Parathyroid adenoma (tissue), 2 donors: ENCODE measurements at regions not wholly inside any gene's neighbourhood (a gene's known extent, or its start where the extent isn't known, plus 50 kb on each side); places are given as distances from the start of the nearest gene placed in this dataset.
A peak's percentile ranks its signal among the peaks of the same experiment; 100 is the strongest.

ENCODE experiments used
- H2AFZ ChIP-seq: fragments of 300-600 bp; sonication (generic); one replicate; pipeline ENCODE4 v1.7.0; 2017; ENCODE audit warnings: antibody characterized with exemption, mild to moderate bottlenecking
- H3K27ac ChIP-seq: fragments of 300-600 bp; sonication (generic); one replicate; pipeline ENCODE4 v1.7.0; 2017
- H3K27me3 ChIP-seq: fragments of 300-600 bp; sonication (generic); one replicate; pipeline ENCODE4 v1.7.0; 2017; ENCODE audit warnings: low read length; ENCODE audit not compliant: control insufficient read depth, insufficient read depth
- H3K36me3 ChIP-seq: fragments of 300-600 bp; sonication (generic); one replicate; pipeline ENCODE4 v1.7.0; 2017; ENCODE audit warnings: low read length; ENCODE audit not compliant: control insufficient read depth, insufficient read depth
- H3K4me1 ChIP-seq: fragments of 300-600 bp; sonication (generic); one replicate; pipeline ENCODE4 v1.7.0; 2017; ENCODE audit warnings: control low read depth
- H3K4me2 ChIP-seq: fragments of 300-600 bp; sonication (generic); one replicate; pipeline ENCODE4 v1.7.0; 2017; ENCODE audit warnings: low read length
- H3K4me3 ChIP-seq: fragments of 300-600 bp; sonication (generic); one replicate; pipeline ENCODE4 v1.7.0; 2017; ENCODE audit warnings: low read depth, low read length
- H3K79me2 ChIP-seq: fragments of 300-600 bp; sonication (generic); one replicate; pipeline ENCODE4 v1.7.0; 2017; ENCODE audit warnings: control low read depth
- H3K9ac ChIP-seq: fragments of 300-600 bp; sonication (generic); one replicate; pipeline ENCODE4 v1.7.0; 2017; ENCODE audit warnings: mild to moderate bottlenecking
- H3K9me3 ChIP-seq: fragments of 300-600 bp; sonication (generic); one replicate; pipeline ENCODE4 v1.7.0; 2017; ENCODE audit warnings: low read length; ENCODE audit not compliant: control insufficient read depth
- TF ChIP-seq, protein P1 (sequence below): fragments of 300-600 bp; sonication (generic); IDR thresholded peaks from one replicate; pipeline ENCODE4 v1.7.0; 2017; ENCODE audit warnings: antibody characterized with exemption, mild to moderate bottlenecking
- donor health status: primary hyperparathyroidism.

DNA sequence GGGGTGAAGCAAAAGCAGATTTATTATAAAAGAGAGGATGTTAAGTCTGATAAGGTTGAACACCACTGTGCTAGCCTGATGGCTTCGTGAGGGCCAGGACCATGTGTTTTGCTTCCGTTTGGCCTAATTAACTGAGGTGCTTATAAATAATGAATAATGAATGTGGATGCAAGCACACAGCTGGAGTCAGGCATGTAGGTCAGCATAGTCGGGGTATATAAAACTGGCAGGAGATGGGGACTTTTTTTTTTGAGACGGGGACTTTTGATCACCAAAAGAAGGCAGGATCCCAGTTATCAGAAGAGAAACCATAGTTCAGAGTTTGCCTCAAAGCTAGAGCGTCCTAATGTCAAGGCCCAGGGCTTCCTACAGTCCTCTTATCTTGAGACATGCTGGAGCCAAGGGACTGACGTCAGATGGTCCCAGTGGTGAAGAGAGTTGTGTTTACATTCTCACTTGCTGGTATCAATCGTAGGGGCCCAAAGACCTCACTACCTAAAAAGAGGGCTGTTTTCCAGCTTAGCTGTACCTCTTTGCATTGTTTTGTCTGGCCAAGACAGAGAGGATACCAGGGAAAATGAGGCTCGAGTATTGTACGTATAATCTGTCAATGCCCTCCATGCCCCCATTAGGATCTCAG is 50.4 kb downstream of the RTL9 start:
- Histone ChIP-seq H3K36me3 (no peaks in the 10 kb centered on the region), H2AFZ (no peak overlapping the region), H3K4me2 (no peak overlapping the region), H3K27me3 (no peaks in the 10 kb centered on the region), H3K79me2 (no peaks in the 10 kb centered on the region), H3K9ac (no peak overlapping the region), H3K4me1 (no peaks in the 10 kb centered on the region), H3K9me3 (no peaks in the 10 kb centered on the region), H3K4me3 (no peak overlapping the region), H3K27ac (no peak overlapping the region)
- TF ChIP-seq, protein P1, sequence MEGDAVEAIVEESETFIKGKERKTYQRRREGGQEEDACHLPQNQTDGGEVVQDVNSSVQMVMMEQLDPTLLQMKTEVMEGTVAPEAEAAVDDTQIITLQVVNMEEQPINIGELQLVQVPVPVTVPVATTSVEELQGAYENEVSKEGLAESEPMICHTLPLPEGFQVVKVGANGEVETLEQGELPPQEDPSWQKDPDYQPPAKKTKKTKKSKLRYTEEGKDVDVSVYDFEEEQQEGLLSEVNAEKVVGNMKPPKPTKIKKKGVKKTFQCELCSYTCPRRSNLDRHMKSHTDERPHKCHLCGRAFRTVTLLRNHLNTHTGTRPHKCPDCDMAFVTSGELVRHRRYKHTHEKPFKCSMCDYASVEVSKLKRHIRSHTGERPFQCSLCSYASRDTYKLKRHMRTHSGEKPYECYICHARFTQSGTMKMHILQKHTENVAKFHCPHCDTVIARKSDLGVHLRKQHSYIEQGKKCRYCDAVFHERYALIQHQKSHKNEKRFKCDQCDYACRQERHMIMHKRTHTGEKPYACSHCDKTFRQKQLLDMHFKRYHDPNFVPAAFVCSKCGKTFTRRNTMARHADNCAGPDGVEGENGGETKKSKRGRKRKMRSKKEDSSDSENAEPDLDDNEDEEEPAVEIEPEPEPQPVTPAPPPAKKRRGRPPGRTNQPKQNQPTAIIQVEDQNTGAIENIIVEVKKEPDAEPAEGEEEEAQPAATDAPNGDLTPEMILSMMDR, result no peak

- no peaks in the 10 kb centered on the region for H3K79me2 ChIP-seq
- H3K4me2 ChIP-seq, result no peak overlapping the region
- TF ChIP-seq, protein P1, result no peak
- no peak overlapping the region for H3K4me3 ChIP-seq
- no peaks in the 10 kb centered on the region for H3K9me3 ChIP-seq
- no peaks in the 10 kb centered on the region for H3K27me3 ChIP-seq
- H3K4me1 ChIP-seq, result no peaks in the 10 kb centered on the region
- no peak overlapping the region for H3K27ac ChIP-seq
- no peak overlapping the region for H2AFZ ChIP-seq
- H3K9ac ChIP-seq, result no peak overlapping the region
- no peaks in the 10 kb centered on the region for H3K36me3 ChIP-seq
Observed at GRCh38 chrX:110409925-110410324, 51.3 kb downstream of the RTL9 start.

DNA sequence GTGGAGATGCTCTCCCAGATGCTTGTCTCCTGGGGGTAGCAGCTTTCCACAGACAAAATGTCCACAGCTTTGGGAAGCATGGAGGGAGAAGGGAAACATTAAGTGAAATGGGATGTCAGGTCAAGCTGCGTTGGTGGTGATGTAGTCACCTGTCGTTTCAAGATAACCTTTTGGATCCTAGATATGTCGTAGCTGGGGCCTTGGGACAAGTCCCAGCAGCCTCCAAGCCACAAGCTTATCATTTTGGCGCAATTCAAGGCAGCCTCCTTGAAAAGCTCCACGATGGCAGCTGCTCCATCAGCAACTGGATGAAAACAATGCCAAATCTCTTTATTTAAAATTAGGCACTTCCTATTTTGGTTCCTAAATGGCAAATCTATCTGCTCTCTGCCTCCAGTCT is 52.0 kb downstream of the RTL9 start:
- Histone ChIP-seq H3K9ac (no peak overlapping the region), H3K4me3 (no peak overlapping the region), H3K27me3 (no peaks in the 10 kb centered on the region), H3K79me2 (no peaks in the 10 kb centered on the region), H3K27ac (no peak overlapping the region), H3K36me3 (no peaks in the 10 kb centered on the region), H2AFZ (no peak overlapping the region), H3K9me3 (no peaks in the 10 kb centered on the region), H3K4me1 (no peaks in the 10 kb centered on the region), H3K4me2 (no peak overlapping the region)
- TF ChIP-seq, protein P1, result no peak

DNA sequence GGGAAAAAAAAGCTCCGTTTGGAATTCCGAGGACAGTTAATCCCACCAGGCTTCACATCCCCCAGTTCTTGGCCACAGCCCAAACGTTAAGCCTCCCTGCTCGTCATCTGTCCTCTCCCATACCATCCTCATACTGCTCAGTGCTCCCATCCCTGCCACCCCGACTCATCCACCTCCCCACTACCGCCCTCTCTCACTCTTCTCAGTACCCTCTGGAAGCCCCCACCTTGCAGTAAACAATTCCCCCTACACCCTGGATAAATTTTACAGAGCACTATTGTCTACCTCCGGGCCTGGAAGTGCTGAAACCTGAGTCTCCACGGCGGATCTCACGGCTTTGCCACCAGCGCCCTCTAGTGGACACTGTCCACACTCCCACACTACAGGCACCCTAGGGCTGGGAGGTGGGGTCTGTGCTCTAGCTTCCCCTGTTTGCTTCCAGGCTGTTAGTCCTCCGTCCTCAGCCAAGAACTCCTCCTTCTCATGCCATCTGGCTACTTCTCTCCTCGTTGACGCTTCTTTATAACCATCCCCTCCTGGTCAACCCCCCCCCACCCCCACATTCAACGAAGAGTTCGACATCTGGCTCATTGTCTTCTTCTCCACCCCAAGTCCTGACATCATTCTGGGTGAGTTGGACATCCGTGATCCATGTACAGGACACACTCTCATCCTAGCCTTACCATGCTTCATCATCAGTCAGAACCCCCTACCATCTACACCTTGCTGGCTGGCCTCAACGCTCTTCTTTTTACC is 54.5 kb downstream of the RTL9 start:
- Histone ChIP-seq H3K79me2 (no peaks in the 10 kb centered on the region), H3K4me2 (no peak overlapping the region), H3K27ac (no peak overlapping the region), H3K4me3 (no peak overlapping the region), H3K4me1 (no peaks in the 10 kb centered on the region), H2AFZ (peak overlapping the region; percentile 68), H3K9ac (no peak overlapping the region), H3K9me3 (no peaks in the 10 kb centered on the region), H3K36me3 (no peaks in the 10 kb centered on the region), H3K27me3 (no peaks in the 10 kb centered on the region)
- TF ChIP-seq, protein P1, result peak; percentile 74
